Kidney epithelial cell (primary cell): ENCODE measurements at regions not wholly inside any gene's neighbourhood (a gene's known extent, or its start where the extent isn't known, plus 50 kb on each side); places are given as distances from the start of the nearest gene placed in this dataset.
"Not testable (repeated sequence)": the region's sequence is repeated elsewhere in the genome, so short reads cannot be mapped to it uniquely, and the experiment has no call there.

Experiments
- DNase-seq: peaks from one replicate; pipeline ENCODE4 v3.0.0-alpha.2; 2010; ENCODE audit warnings: low read depth
- H3K27me3 ChIP-seq: 2 replicates; pipeline ENCODE4 v1.6.0; 2011; ENCODE audit warnings: low read length; ENCODE audit not compliant: control insufficient read depth, insufficient read depth
- H3K36me3 ChIP-seq: 2 replicates; pipeline ENCODE4 v1.5.1; 2011; ENCODE audit warnings: low read length; ENCODE audit not compliant: control insufficient read depth, insufficient read depth
- H3K4me3 ChIP-seq: 2 replicates; pipeline ENCODE4 v1.5.1; 2011; ENCODE audit warnings: low read depth, mild to moderate bottlenecking, control low read depth, low read length
- CTCF ChIP-seq: IDR thresholded peaks from 2 replicates; pipeline ENCODE4 v1.5.1; 2011; ENCODE audit warnings: mild to moderate bottlenecking, moderate library complexity, low read length, control low read depth, inconsistent platforms; ENCODE audit not compliant: insufficient read depth, poor library complexity, severe bottlenecking

- Histone ChIP-seq H3K36me3 (no peaks in the 10 kb centered on the region), H3K4me3 (no peak overlapping the region), H3K27me3 (no peaks in the 10 kb centered on the region)
- DNase-seq, result no peak
- no peak for TF ChIP-seq CTCF
These were observed 259.7 kb downstream of the RFPL4B start for GRCh38 chr6:112606656-112607435.

- H3K27me3 ChIP-seq, H3K36me3 ChIP-seq, DNase-seq, H3K4me3 ChIP-seq: not testable (repeated sequence)
These were observed 261.8 kb downstream of the RFPL4B start for GRCh38 chr6:112608925-112609324.

- H3K4me3 ChIP-seq, result no peak overlapping the region
- no peak for TF ChIP-seq CTCF
- no peak for DNase-seq
- no peaks in the 10 kb centered on the region for H3K36me3 ChIP-seq
- no peaks in the 10 kb centered on the region for H3K27me3 ChIP-seq
These were observed 266.3 kb downstream of the RFPL4B start for GRCh38 chr6:112613410-112613809.

GRCh38 chr6:112618849-112619248, 271.7 kb downstream of the RFPL4B start:
- peak; percentile 17 for TF ChIP-seq CTCF
- no peak overlapping the region for H3K4me3 ChIP-seq
- DNase-seq, result no peak
- no peaks in the 10 kb centered on the region for H3K36me3 ChIP-seq
- H3K27me3 ChIP-seq, result no peaks in the 10 kb centered on the region

- TF ChIP-seq CTCF, result no peak
- no peaks in the 10 kb centered on the region for H3K27me3 ChIP-seq
- H3K4me3 ChIP-seq, result no peak overlapping the region
- no peak for DNase-seq
- no peaks in the 10 kb centered on the region for H3K36me3 ChIP-seq
These were observed 273.9 kb downstream of the RFPL4B start for GRCh38 chr6:112620812-112621569.

GRCh38 chr6:112622036-112622435, 274.9 kb downstream of the RFPL4B start:
- no peak for TF ChIP-seq CTCF
- DNase-seq, result no peak
- Histone ChIP-seq H3K4me3 (no peak overlapping the region), H3K36me3 (no peaks in the 10 kb centered on the region), H3K27me3 (no peaks in the 10 kb centered on the region)
